ENCODE measurements at regions not wholly inside any gene's neighbourhood (a gene's known extent, or its start where the extent isn't known, plus 50 kb on each side); places are given as distances from the start of the nearest gene placed in this dataset.
A peak's percentile ranks its signal among the peaks of the same experiment; 100 is the strongest.

GRCh38 chr20:22425344-22426295, 158.8 kb downstream of the FOXA2 start:
- no peaks in the 10 kb centered on the region for H3K36me3 ChIP-seq (ENCODE audit: control insufficient read depth, insufficient read depth, low read length)
- DNase-seq (ENCODE audit: low read depth in 4 of 6, low spot score in 6 of 6): no peak
- no peak overlapping the region for H3K27ac ChIP-seq (ENCODE audit: low read depth, low read length)
- no CpG with 5 or more reads among the region's 5 CpGs for WGBS (ENCODE audit: insufficient coverage)
- H3K27me3 ChIP-seq (ENCODE audit: control insufficient read depth, insufficient read depth, low read length): peaks cover 23% of the 10 kb centered on the region
- peaks cover 13% of the 10 kb centered on the region for H3K4me1 ChIP-seq (ENCODE audit: control insufficient read depth, insufficient read depth, low read length)
- no peaks in the 10 kb centered on the region for H3K9me3 ChIP-seq (ENCODE audit: control insufficient read depth, insufficient read depth, low read length)
- H3K4me3 ChIP-seq (ENCODE audit: low read depth, low read length): no peak overlapping the region

DNA sequence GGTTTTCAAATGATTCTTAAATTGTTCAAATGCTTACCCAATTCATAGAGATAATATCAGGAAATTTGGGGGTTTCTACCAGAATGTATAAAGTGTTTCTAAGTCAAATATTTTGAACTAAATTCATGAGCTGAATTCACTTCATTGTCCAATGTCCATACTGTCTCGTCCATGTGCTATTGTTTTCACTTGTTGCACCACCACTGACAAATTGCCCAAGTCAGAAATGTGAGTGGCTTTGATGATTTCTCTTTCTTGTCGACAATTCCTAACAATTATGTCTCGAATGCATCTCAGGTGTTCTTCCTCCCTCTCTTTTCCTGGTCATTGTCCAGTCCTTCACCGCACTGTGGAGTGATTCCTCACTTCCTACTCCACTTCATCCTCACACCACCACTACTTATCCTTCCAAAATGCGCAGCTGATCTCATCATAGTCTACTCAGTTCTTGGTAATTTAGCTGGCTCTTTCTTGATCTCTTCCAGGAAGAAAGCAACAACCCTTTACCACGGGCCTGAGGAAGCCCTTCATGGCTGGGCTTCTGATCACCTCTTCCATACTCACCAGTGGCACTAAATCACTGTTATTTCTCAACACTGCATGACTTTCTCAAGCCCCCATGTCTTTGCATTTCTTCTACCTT, 161.1 kb downstream of the FOXA2 start:
- peaks cover 18% of the 10 kb centered on the region for H3K27me3 ChIP-seq (ENCODE audit: control insufficient read depth, insufficient read depth, low read length)
- no peak overlapping the region for H3K4me3 ChIP-seq (ENCODE audit: low read depth, low read length)
- no peaks in the 10 kb centered on the region for H3K4me1 ChIP-seq (ENCODE audit: control insufficient read depth, insufficient read depth, low read length)
- no peaks in the 10 kb centered on the region for H3K36me3 ChIP-seq (ENCODE audit: control insufficient read depth, insufficient read depth, low read length)
- H3K27ac ChIP-seq (ENCODE audit: low read depth, low read length): no peak overlapping the region
- H3K9me3 ChIP-seq (ENCODE audit: control insufficient read depth, insufficient read depth, low read length): no peaks in the 10 kb centered on the region
- no peak for DNase-seq (ENCODE audit: low read depth in 4 of 6, low spot score in 6 of 6)
- 85% methylated on average over 6 of the region's 6 CpGs for WGBS (ENCODE audit: insufficient coverage)

- whole genome bisulfite sequencing (ENCODE audit: insufficient coverage): 91% methylated on average over 1 of the region's 3 CpGs
- no peak overlapping the region for H3K4me3 ChIP-seq (ENCODE audit: low read depth, low read length)
- no peaks in the 10 kb centered on the region for H3K9me3 ChIP-seq (ENCODE audit: control insufficient read depth, insufficient read depth, low read length)
- DNase-seq (ENCODE audit: low read depth in 4 of 6, low spot score in 6 of 6): no peak
- no peak overlapping the region for H3K27ac ChIP-seq (ENCODE audit: low read depth, low read length)
- H3K27me3 ChIP-seq (ENCODE audit: control insufficient read depth, insufficient read depth, low read length): peaks cover 19% of the 10 kb centered on the region
- no peaks in the 10 kb centered on the region for H3K36me3 ChIP-seq (ENCODE audit: control insufficient read depth, insufficient read depth, low read length)
- H3K4me1 ChIP-seq (ENCODE audit: control insufficient read depth, insufficient read depth, low read length): no peaks in the 10 kb centered on the region
Observed at GRCh38 chr20:22420116-22420598, 164.2 kb downstream of the FOXA2 start.

- WGBS (ENCODE audit: insufficient coverage): no CpG with 5 or more reads among the region's 2 CpGs
- no peak overlapping the region for H3K27ac ChIP-seq (ENCODE audit: low read depth, low read length)
- peaks cover 19% of the 10 kb centered on the region for H3K27me3 ChIP-seq (ENCODE audit: control insufficient read depth, insufficient read depth, low read length)
Observed at GRCh38 chr20:22418738-22419137, 165.6 kb downstream of the FOXA2 start.

DNA sequence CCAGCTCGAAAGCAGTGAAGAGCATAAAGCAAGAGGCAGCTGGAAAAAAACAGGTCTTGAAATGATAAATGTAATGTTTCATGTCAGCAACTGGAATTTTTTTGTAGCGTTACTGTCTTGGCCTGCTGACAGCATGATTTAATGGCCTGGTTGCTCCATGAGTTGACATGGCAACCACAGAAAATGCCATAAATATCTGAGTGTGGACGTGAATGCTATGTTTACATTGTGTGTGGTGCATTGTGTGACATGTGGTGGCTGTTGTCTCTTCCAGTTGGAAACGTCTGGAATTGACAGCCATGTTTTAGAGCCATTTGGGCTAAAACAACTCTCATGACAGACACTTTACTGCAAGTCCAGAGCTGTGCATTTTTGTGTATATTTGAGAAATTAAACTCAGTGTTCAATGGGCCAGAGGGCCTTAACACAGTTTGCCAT, 170.0 kb downstream of the FOXA2 start:
- 8% methylated on average over 2 of the region's 4 CpGs for WGBS (ENCODE audit: insufficient coverage)
- Histone ChIP-seq H3K36me3 (ENCODE audit: control insufficient read depth, insufficient read depth, low read length) (no peaks in the 10 kb centered on the region), H3K4me1 (ENCODE audit: control insufficient read depth, insufficient read depth, low read length) (no peaks in the 10 kb centered on the region), H3K27ac (ENCODE audit: low read depth, low read length) (no peak overlapping the region), H3K4me3 (ENCODE audit: low read depth, low read length) (no peak overlapping the region), H3K27me3 (ENCODE audit: control insufficient read depth, insufficient read depth, low read length) (peaks cover 3% of the 10 kb centered on the region), H3K9me3 (ENCODE audit: control insufficient read depth, insufficient read depth, low read length) (no peaks in the 10 kb centered on the region)
- peak in 3 of 6 donors; percentile 22 to 74 (median 23) for DNase-seq (ENCODE audit: low read depth in 4 of 6, low spot score in 6 of 6)

More at GRCh38 chr20:22418738-22419137, 165.6 kb downstream of the FOXA2 start:
- H3K36me3 ChIP-seq (ENCODE audit: control insufficient read depth, insufficient read depth, low read length): no peaks in the 10 kb centered on the region
- no peak for DNase-seq (ENCODE audit: low read depth in 4 of 6, low spot score in 6 of 6)
- H3K4me1 ChIP-seq (ENCODE audit: control insufficient read depth, insufficient read depth, low read length): no peaks in the 10 kb centered on the region
- H3K4me3 ChIP-seq (ENCODE audit: low read depth, low read length): no peak overlapping the region
- no peaks in the 10 kb centered on the region for H3K9me3 ChIP-seq (ENCODE audit: control insufficient read depth, insufficient read depth, low read length)

DNA sequence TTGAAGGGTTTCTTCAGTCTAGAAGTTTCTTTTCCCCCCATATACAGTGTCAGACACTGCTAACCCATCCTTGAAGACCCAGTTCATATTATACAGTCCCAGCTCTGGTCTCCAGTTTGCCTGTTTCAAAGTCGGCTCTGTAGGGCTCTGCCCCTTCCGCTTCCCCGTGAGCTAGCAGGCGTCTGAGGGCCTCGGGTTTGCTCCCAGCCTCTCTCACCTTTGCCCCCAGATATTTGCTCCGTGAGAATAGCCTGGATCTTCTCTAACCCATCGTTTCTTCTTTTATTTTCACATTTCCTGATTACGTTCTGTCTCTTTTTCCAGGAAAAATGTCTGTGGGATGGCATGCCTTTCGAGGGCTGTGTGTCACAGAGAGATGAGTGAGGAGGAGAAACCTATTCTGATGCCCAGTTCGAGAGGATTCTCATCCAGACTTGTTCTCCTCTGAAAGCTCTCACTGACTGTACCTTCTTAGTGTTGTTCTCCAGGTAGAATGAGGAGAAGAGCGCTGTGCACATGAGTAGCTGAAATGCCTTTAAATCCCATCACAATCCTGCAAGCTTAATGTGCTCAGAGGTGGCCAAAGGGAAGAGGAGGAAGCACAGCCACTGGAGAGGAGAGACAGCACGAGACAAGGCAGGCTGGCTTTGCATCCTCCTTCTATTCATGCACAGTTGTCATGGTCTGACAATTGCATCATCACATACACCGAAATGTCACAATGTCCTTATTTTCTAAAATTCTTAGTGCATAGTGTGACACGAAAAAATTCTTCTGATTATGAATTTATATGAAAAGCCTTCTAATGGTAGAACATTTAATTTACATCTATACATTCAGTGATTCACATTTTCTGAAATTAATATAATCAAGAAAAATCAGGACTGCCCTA, 171.1 kb downstream of the FOXA2 start:
- Histone ChIP-seq H3K36me3 (ENCODE audit: control insufficient read depth, insufficient read depth, low read length) (no peaks in the 10 kb centered on the region), H3K4me3 (ENCODE audit: low read depth, low read length) (no peak overlapping the region), H3K9me3 (ENCODE audit: control insufficient read depth, insufficient read depth, low read length) (no peaks in the 10 kb centered on the region), H3K27me3 (ENCODE audit: control insufficient read depth, insufficient read depth, low read length) (peaks cover 3% of the 10 kb centered on the region), H3K27ac (ENCODE audit: low read depth, low read length) (no peak overlapping the region), H3K4me1 (ENCODE audit: control insufficient read depth, insufficient read depth, low read length) (no peaks in the 10 kb centered on the region)
- no peak for DNase-seq (ENCODE audit: low read depth in 4 of 6, low spot score in 6 of 6)
- WGBS (ENCODE audit: insufficient coverage): 79% methylated on average over 9 of the region's 14 CpGs

- no peak overlapping the region for H3K4me3 ChIP-seq (ENCODE audit: low read depth, low read length)
- H3K9me3 ChIP-seq (ENCODE audit: control insufficient read depth, insufficient read depth, low read length): no peaks in the 10 kb centered on the region
- no peaks in the 10 kb centered on the region for H3K4me1 ChIP-seq (ENCODE audit: control insufficient read depth, insufficient read depth, low read length)
- 91% methylated on average over 5 of the region's 12 CpGs for WGBS (ENCODE audit: insufficient coverage)
- H3K36me3 ChIP-seq (ENCODE audit: control insufficient read depth, insufficient read depth, low read length): no peaks in the 10 kb centered on the region
- peaks cover 7% of the 10 kb centered on the region for H3K27me3 ChIP-seq (ENCODE audit: control insufficient read depth, insufficient read depth, low read length)
- no peak overlapping the region for H3K27ac ChIP-seq (ENCODE audit: low read depth, low read length)
- no peak for DNase-seq (ENCODE audit: low read depth in 4 of 6, low spot score in 6 of 6)
Observed at GRCh38 chr20:22411627-22412450, 172.5 kb downstream of the FOXA2 start.

- Histone ChIP-seq H3K36me3 (ENCODE audit: control insufficient read depth, insufficient read depth, low read length) (no peaks in the 10 kb centered on the region), H3K27me3 (ENCODE audit: control insufficient read depth, insufficient read depth, low read length) (peaks cover 5% of the 10 kb centered on the region), H3K9me3 (ENCODE audit: control insufficient read depth, insufficient read depth, low read length) (no peaks in the 10 kb centered on the region), H3K27ac (ENCODE audit: low read depth, low read length) (no peak overlapping the region), H3K4me3 (ENCODE audit: low read depth, low read length) (no peak overlapping the region), H3K4me1 (ENCODE audit: control insufficient read depth, insufficient read depth, low read length) (no peaks in the 10 kb centered on the region)
- DNase-seq (ENCODE audit: low read depth in 4 of 6, low spot score in 6 of 6): no peak
- WGBS (ENCODE audit: insufficient coverage): 100% methylated on average over 1 of the region's 1 CpG
Observed at GRCh38 chr20:22411286-22411626, 173.1 kb downstream of the FOXA2 start.

Data from spinal cord (tissue), 9 donors.